VCaP (cell line): ENCODE measurements at regions not wholly inside any gene's neighbourhood (a gene's known extent, or its start where the extent isn't known, plus 50 kb on each side); places are given as distances from the start of the nearest gene placed in this dataset.
A peak's percentile ranks its signal among the peaks of the same experiment; 100 is the strongest.

ENCODE experiments used
- H3K27ac ChIP-seq: fragments of 450-650 bp; 2 replicates; pipeline ENCODE4 v1.5.1; 2017
- CTCF ChIP-seq: fragments of 450-650 bp; conservative IDR thresholded peaks from 2 replicates; pipeline ENCODE4 v1.5.1; 2017; ENCODE audit warnings: mild to moderate bottlenecking, moderate library complexity

GRCh38 chr20:48202334-48203113 lies 417.2 kb upstream of the SULF2 start:
- no peak for TF ChIP-seq CTCF
- no peak overlapping the region for H3K27ac ChIP-seq

- TF ChIP-seq CTCF: no peak
Measured at GRCh38 chr20:48201885-48202284, 416.6 kb upstream of the SULF2 start.

GRCh38 chr20:48201188-48201587 lies 415.9 kb upstream of the SULF2 start:
- TF ChIP-seq CTCF: no peak
- H3K27ac ChIP-seq: no peak overlapping the region

More at GRCh38 chr20:48201885-48202284, 416.6 kb upstream of the SULF2 start:
- H3K27ac ChIP-seq: no peak overlapping the region

GRCh38 chr20:48198929-48199451 lies 413.7 kb upstream of the SULF2 start:
- TF ChIP-seq CTCF: no peak
- H3K27ac ChIP-seq: peak overlapping the region; percentile 61

GRCh38 chr20:48197066-48197465 lies 411.8 kb upstream of the SULF2 start:
- no peak overlapping the region for H3K27ac ChIP-seq
- no peak for TF ChIP-seq CTCF

GRCh38 chr20:48196486-48196885 lies 411.2 kb upstream of the SULF2 start:
- TF ChIP-seq CTCF: no peak
- H3K27ac ChIP-seq: no peak overlapping the region

GRCh38 chr20:48196001-48196400 lies 410.7 kb upstream of the SULF2 start:
- H3K27ac ChIP-seq: no peak overlapping the region
- TF ChIP-seq CTCF: no peak
